K562 (cell line): ENCODE measurements at regions not wholly inside any gene's neighbourhood (a gene's known extent, or its start where the extent isn't known, plus 50 kb on each side); places are given as distances from the start of the nearest gene placed in this dataset.

Experiments used
- ATAC-seq: fragments of 200-7000 bp; cut with Tn5 transposase; 3 replicates; pipeline ENCODE4 v1.9.1; 2020; ENCODE audit warnings: moderate library complexity
- BruUV-seq: library from RNA; stranded (reverse); fragments of 400-500 nt; replicated peaks from 2 replicates; lab custom pipeline; 2021; lab: Mats Ljungman, UMichigan
- CTCF ChIA-PET: fragments of 300-600 bp; formaldehyde crosslinking; extraction: SDS; loops from one replicate; lab custom pipeline; 2021; ENCODE audit warnings: low intra/inter-chr PET ratio; lab: Yijun Ruan, JAX
- POLR2A ChIA-PET: fragments of 300-600, 350-650 bp; sonication (Branson Sonifier 250); formaldehyde crosslinking; extraction: SDS; loops from one replicate; lab custom pipeline; 2021; ENCODE audit warnings: antibody characterized with exemption, inconsistent platforms; lab: Yijun Ruan, JAX
- DNase-seq, 4 experiments: peaks; one replicate each; pipeline versions ENCODE4 v3.0.0 to v3.0.0-alpha.2; 2011 to 2018; ENCODE audit warnings: low spot score in 3 of 4, mixed read lengths in 3 of 4; ENCODE audit errors: extremely low read depth in 1 of 4
- FAIRE-seq: peaks from 2 replicates; lab custom pipeline; 2011; peaks lifted over from hg19 to GRCh38; lab: Jason Lieb, UNC
- H2AFZ ChIP-seq: 2 replicates; pipeline ENCODE4 v1.6.0; 2011; ENCODE audit warnings: low read depth, low read length, control low read depth, inconsistent platforms
- H3K27ac ChIP-seq: fragments of 200-600 bp; 3 replicates; pipeline ENCODE4 v1.8.0; 2011; ENCODE audit warnings: low read depth, mild to moderate bottlenecking, control low read depth, inconsistent platforms, low read length, moderate library complexity, mixed read lengths; ENCODE audit errors: extremely low read depth
- H3K27me3 ChIP-seq, 2 experiments: fragments of 300-600 bp in 1 of 2; 2 replicates in 1 of 2; 3 replicates in 1 of 2; pipeline versions ENCODE4 v1.6.0 to v1.8.0; 2011; ENCODE audit warnings: inconsistent platforms in 2 of 2, low read length in 2 of 2, mild to moderate bottlenecking in 1 of 2, mixed read lengths in 1 of 2, moderate library complexity in 1 of 2; ENCODE audit not compliant: control insufficient read depth in 2 of 2, insufficient read depth in 2 of 2
- H3K36me3 ChIP-seq: fragments of 300-600 bp; 3 replicates; pipeline ENCODE4 v1.8.0; 2011; ENCODE audit warnings: mild to moderate bottlenecking, low read length, inconsistent platforms; ENCODE audit not compliant: control insufficient read depth, insufficient read depth
- H3K4me1 ChIP-seq, 2 experiments: fragments of 200-600 bp in 1 of 2; replicated peaks in 1 of 2; 2 replicates in 1 of 2; 3 replicates in 1 of 2; pipeline versions ENCODE4 v1.5.1 to v1.8.0; 2011; ENCODE audit warnings: inconsistent platforms in 2 of 2, low read length in 2 of 2, mild to moderate bottlenecking in 1 of 2, mixed read lengths in 1 of 2, moderate library complexity in 1 of 2; ENCODE audit not compliant: control insufficient read depth in 2 of 2, insufficient read depth in 2 of 2
- H3K4me2 ChIP-seq: 2 replicates; pipeline ENCODE4 v1.6.1; 2011; ENCODE audit warnings: low read length, control low read depth, inconsistent platforms, mixed read lengths; ENCODE audit not compliant: insufficient read depth
- H3K4me3 ChIP-seq: fragments of 200-600 bp; sonication (generic), shearing (Covaris generic); 2 replicates; pipeline ENCODE4 v1.5.1; 2016; ENCODE audit warnings: control low read depth, inconsistent platforms
- H3K79me2 ChIP-seq: fragments of 200-600 bp; 3 replicates; pipeline ENCODE4 v1.8.0; 2011; ENCODE audit warnings: low read length, inconsistent platforms; ENCODE audit not compliant: control insufficient read depth, insufficient read depth
- H3K9ac ChIP-seq, 2 experiments: 2 replicates each; pipeline versions ENCODE4 v1.6.0 to v1.6.1; 2011; ENCODE audit warnings: low read depth in 2 of 2, low read length in 2 of 2, control low read depth in 1 of 2, inconsistent platforms in 1 of 2, mild to moderate bottlenecking in 1 of 2, mixed read lengths in 1 of 2; ENCODE audit not compliant: insufficient read depth in 1 of 2
- H3K9me1 ChIP-seq: one replicate; pipeline ENCODE4 v1.6.0; 2011; ENCODE audit warnings: inconsistent platforms, mild to moderate bottlenecking, low read length, moderate library complexity; ENCODE audit not compliant: control insufficient read depth, insufficient read depth
- H3K9me3 ChIP-seq: replicated peaks from 2 replicates; pipeline ENCODE4 v1.5.1; 2011; ENCODE audit warnings: low read depth, low read length, inconsistent platforms; ENCODE audit not compliant: control insufficient read depth, insufficient read depth
- H4K20me1 ChIP-seq: replicated peaks from 2 replicates; pipeline ENCODE4 v1.6.1; 2011; ENCODE audit warnings: low read length, inconsistent platforms, mixed read lengths; ENCODE audit not compliant: control insufficient read depth, insufficient read depth
- CTCFL ChIP-seq: IDR thresholded peaks from 2 replicates; pipeline ENCODE4 v1.6.1; 2011; ENCODE audit warnings: borderline replicate concordance, low read depth, mild to moderate bottlenecking, moderate library complexity, low read length; ENCODE audit not compliant: insufficient read depth, poor library complexity, severe bottlenecking
- DACH1 ChIP-seq: fragments of 450-650 bp; IDR thresholded peaks from 2 replicates; pipeline ENCODE4 v1.6.1; 2018; ENCODE audit not compliant: partially characterized antibody
- DIDO1 ChIP-seq: fragments of 450-650 bp; IDR thresholded peaks from 2 replicates; pipeline ENCODE4 v1.6.1; 2016; ENCODE audit warnings: low read depth, missing biosample characterization, missing genetic modification characterization
- GTF3C2 ChIP-seq: IDR thresholded peaks from 3 replicates; pipeline ENCODE4 v1.6.1; 2011; ENCODE audit warnings: borderline replicate concordance, mild to moderate bottlenecking, moderate library complexity; ENCODE audit not compliant: insufficient read length; ENCODE audit errors: extremely low read depth
- MCM3 ChIP-seq: fragments of 450-650 bp; IDR thresholded peaks from 2 replicates; pipeline ENCODE4 v1.6.1; 2016
- TAF9B ChIP-seq: fragments of 450-650 bp; IDR thresholded peaks from 2 replicates; pipeline ENCODE4 v1.6.1; 2018; ENCODE audit warnings: mild to moderate bottlenecking; ENCODE audit not compliant: partially characterized antibody
- TBP ChIP-seq: optimal IDR thresholded peaks from 2 replicates; pipeline ENCODE3; 2011; ENCODE audit warnings: low read depth, low read length, improper control_type of control experiment
- ZNF12 ChIP-seq: sonication (generic); formaldehyde crosslinking; IDR thresholded peaks from 2 replicates; pipeline ENCODE4 v1.4.0; 2020; ENCODE audit warnings: mild to moderate bottlenecking, missing genetic modification reagents
- ZNF354B ChIP-seq: fragments of 250-450 bp; sonication (Bioruptor Pico); IDR thresholded peaks from 2 replicates; pipeline ENCODE4 v1.4.0; 2020
- ZNF830 ChIP-seq: fragments of 250-450 bp; sonication (Bioruptor Pico); IDR thresholded peaks from 2 replicates; pipeline ENCODE4 v1.5.0; 2021; ENCODE audit warnings: mild to moderate bottlenecking
- WGBS: fragments of 100-300 bp; shearing (Covaris generic); methylation state at CpG from one replicate; pipeline ENCODE4 v1.1.6; 2016; ENCODE audit warnings: low coverage, mixed read lengths; ENCODE audit not compliant: insufficient coverage; ENCODE audit errors: missing lambda C conversion rate; 5-methylcytosine and 5-hydroxymethylcytosine counted together
- in situ Hi-C: fragments of 300-500 bp; cut with MboI; formaldehyde crosslinking; loops from 4 replicates; pipeline ENCODE4 v1.15.0; 2018; ENCODE audit warnings: inconsistent platforms, mixed read lengths
- intact Hi-C: fragments of 100-400 bp; cut with micrococcal nuclease; formaldehyde crosslinking; loops from 2 replicates; pipeline ENCODE4 v1.14.2; 2022

GRCh38 chr7:41374150-41374848 lies 328.6 kb downstream of the INHBA start:
- Histone ChIP-seq H3K36me3 (no peaks in the 10 kb centered on the region), H3K9ac (no peak overlapping the region), H3K4me1 (no peaks in the 10 kb centered on the region), H3K4me2 (no peak overlapping the region), H3K4me3 (no peak overlapping the region), H3K27me3 (no peaks in the 10 kb centered on the region), H3K79me2 (no peaks in the 10 kb centered on the region), H3K27ac (no peak overlapping the region), H2AFZ (no peak overlapping the region), H3K9me3 (no peaks in the 10 kb centered on the region), H3K9me1 (no peaks in the 10 kb centered on the region), H4K20me1 (no peaks in the 10 kb centered on the region)
- no TSS peak for BruUV-seq
- intact Hi-C loops = no loop called here
- in situ Hi-C loops = no loop called here
- CTCF ChIA-PET = no interaction called here
- DNase-seq (no peak), ATAC-seq (no peak), FAIRE-seq (no peak)
- POLR2A ChIA-PET = no interaction called here
- TF ChIP-seq TBP (no peak), TAF9B (no peak), MCM3 (no peak), ZNF830 (CRISPR knock-in tag) (no peak), DIDO1 (tag) (no peak), ZNF354B (no peak), DACH1 (no peak), GTF3C2 (no peak), ZNF12 (CRISPR knock-in tag) (no peak), CTCFL (no peak)
- 0% methylated on average over 6 of the region's 6 CpGs for WGBS
